Esophagus muscularis mucosa (tissue), 4 donors: ENCODE measurements at regions not wholly inside any gene's neighbourhood (a gene's known extent, or its start where the extent isn't known, plus 50 kb on each side); places are given as distances from the start of the nearest gene placed in this dataset.

Experiments used
- DNase-seq: peaks from one replicate; pipeline ENCODE4 v3.0.0-alpha.2; 2017; ENCODE audit errors: extremely low spot score
- H3K27ac ChIP-seq, 4 donors: fragments of 200-600 bp; sonication (generic); replicated peaks in 1 of 4; 1 replicate in 3 of 4; 2 replicates in 1 of 4; pipeline ENCODE4 v1.5.1; 2016 to 2019; ENCODE audit warnings: mild to moderate bottlenecking in 1 of 4
- H3K27me3 ChIP-seq, 4 donors: fragments of 200-600 bp; sonication (generic); one replicate each; pipeline versions ENCODE4 v1.5.1 to v1.6.0; 2016 to 2019
- H3K36me3 ChIP-seq, 4 donors: fragments of 200-600 bp; sonication (generic); one replicate each; pipeline ENCODE4 v1.5.1; 2016 to 2019
- H3K4me1 ChIP-seq, 4 donors: fragments of 200-600 bp; sonication (generic); one replicate each; pipeline ENCODE4 v1.5.1; 2016 to 2019
- H3K4me3 ChIP-seq, 4 donors: fragments of 200-600 bp; sonication (generic); 1 replicate in 2 of 4; 2 replicates in 2 of 4; pipeline ENCODE4 v1.5.1; 2016 to 2019; ENCODE audit warnings: mild to moderate bottlenecking in 4 of 4, moderate library complexity in 1 of 4
- H3K9me3 ChIP-seq, 4 donors: fragments of 200-600 bp; sonication (generic); 1 replicate in 3 of 4; 2 replicates in 1 of 4; pipeline ENCODE4 v1.5.1; 2016 to 2019
- CTCF ChIP-seq, 3 experiments: fragments of 200-600 bp in 2 of 3; fragments of 450-650 bp in 1 of 3; sonication (generic) in 2 of 3; IDR thresholded peaks; one replicate each; pipeline ENCODE4 v1.5.1; 2017 to 2019; ENCODE audit warnings: antibody characterized with exemption in 3 of 3, mild to moderate bottlenecking in 2 of 3, moderate library complexity in 1 of 3
- EP300 ChIP-seq: sonication (generic); formaldehyde crosslinking; IDR thresholded peaks from one replicate; pipeline ENCODE4 v1.6.1; 2017; ENCODE audit warnings: antibody characterized with exemption
- POLR2A ChIP-seq: fragments of 450-650 bp; IDR thresholded peaks from one replicate; pipeline ENCODE4 v1.6.1; 2017; ENCODE audit warnings: antibody characterized with exemption, moderate library complexity, mild to moderate bottlenecking, low read depth
- POLR2AphosphoS5 ChIP-seq, 2 donors: sonication (generic); formaldehyde crosslinking; IDR thresholded peaks; one replicate each; pipeline ENCODE4 v1.6.1; 2017; ENCODE audit warnings: antibody characterized with exemption in 2 of 2
- WGBS: methylation state at CpG from one replicate; pipeline ENCODE4 v1.1.5; 2018; 5-methylcytosine and 5-hydroxymethylcytosine counted together
- intact Hi-C: fragments of 100-400 bp; cut with DNase I; formaldehyde crosslinking; loops from one replicate; pipeline ENCODE4 v1.15.1; 2023

GRCh38 chr18:40056079-40056692 is 1898.8 kb upstream of the PIK3C3 start:
- no peak for TF ChIP-seq POLR2AphosphoS5 (IDR thresholded peaks at IDR 0.05)
- no peak for TF ChIP-seq POLR2A
- no peak for TF ChIP-seq EP300
- TF ChIP-seq CTCF (IDR thresholded peaks at IDR 0.05) = no peak
- WGBS = 46% methylated on average over 2 of the region's 2 CpGs
- intact Hi-C loops = no loop called here
- Histone ChIP-seq H3K27me3 (no peaks in the 10 kb centered on the region), H3K36me3 (no peaks in the 10 kb centered on the region), H3K9me3 (no peaks in the 10 kb centered on the region), H3K4me1 (peaks cover 0 to 8% (median 7%) of the 10 kb centered on the region in 4 donors), H3K4me3 (no peak overlapping the region), H3K27ac (no peak overlapping the region)
- no peak for DNase-seq

GRCh38 chr18:40055262-40055661 is 1899.8 kb upstream of the PIK3C3 start:
- no peak for DNase-seq
- H3K4me3 ChIP-seq = no peak overlapping the region
- WGBS = 74% methylated on average over 5 of the region's 5 CpGs
- peaks cover 0 to 8% (median 7%) of the 10 kb centered on the region in 4 donors for H3K4me1 ChIP-seq
- H3K36me3 ChIP-seq = no peaks in the 10 kb centered on the region
- H3K27me3 ChIP-seq = no peaks in the 10 kb centered on the region
- H3K9me3 ChIP-seq = no peaks in the 10 kb centered on the region
- TF ChIP-seq POLR2A (no peak), POLR2AphosphoS5 (IDR thresholded peaks at IDR 0.05) (no peak), EP300 (no peak)
- intact Hi-C loops = no loop called here
- H3K27ac ChIP-seq = no peak overlapping the region

DNA sequence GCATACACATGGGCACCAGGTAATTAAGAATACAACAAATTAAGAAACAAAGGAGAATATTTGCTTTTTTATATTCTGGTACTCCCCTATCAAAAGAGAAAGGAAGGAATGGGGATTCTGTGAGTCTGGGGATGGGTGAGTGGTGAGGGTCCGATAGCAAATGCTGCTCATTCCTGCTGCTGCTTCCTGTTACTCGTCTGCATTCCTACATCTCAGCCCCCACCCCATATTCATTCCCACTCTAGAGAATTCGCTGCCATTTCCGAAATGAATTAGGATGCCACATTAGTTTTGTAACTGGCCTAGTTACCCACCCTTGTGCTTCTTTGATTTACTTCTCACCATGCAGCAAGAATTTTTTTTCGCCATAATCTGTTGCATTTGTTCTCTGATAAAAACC is 1905.3 kb upstream of the PIK3C3 start:
- DNase-seq = no peak
- H3K27me3 ChIP-seq = no peaks in the 10 kb centered on the region
- TF ChIP-seq POLR2A = no peak
- no peak for TF ChIP-seq CTCF (IDR thresholded peaks at IDR 0.05)
- no peak for TF ChIP-seq EP300
- no peak for TF ChIP-seq POLR2AphosphoS5 (IDR thresholded peaks at IDR 0.05)
- H3K27ac ChIP-seq = no peak overlapping the region
- intact Hi-C loops = no loop called here
- H3K36me3 ChIP-seq = no peaks in the 10 kb centered on the region
- 76% methylated on average over 5 of the region's 5 CpGs for WGBS
- no peak overlapping the region for H3K4me3 ChIP-seq
- no peaks in the 10 kb centered on the region for H3K4me1 ChIP-seq
- no peaks in the 10 kb centered on the region for H3K9me3 ChIP-seq

DNA sequence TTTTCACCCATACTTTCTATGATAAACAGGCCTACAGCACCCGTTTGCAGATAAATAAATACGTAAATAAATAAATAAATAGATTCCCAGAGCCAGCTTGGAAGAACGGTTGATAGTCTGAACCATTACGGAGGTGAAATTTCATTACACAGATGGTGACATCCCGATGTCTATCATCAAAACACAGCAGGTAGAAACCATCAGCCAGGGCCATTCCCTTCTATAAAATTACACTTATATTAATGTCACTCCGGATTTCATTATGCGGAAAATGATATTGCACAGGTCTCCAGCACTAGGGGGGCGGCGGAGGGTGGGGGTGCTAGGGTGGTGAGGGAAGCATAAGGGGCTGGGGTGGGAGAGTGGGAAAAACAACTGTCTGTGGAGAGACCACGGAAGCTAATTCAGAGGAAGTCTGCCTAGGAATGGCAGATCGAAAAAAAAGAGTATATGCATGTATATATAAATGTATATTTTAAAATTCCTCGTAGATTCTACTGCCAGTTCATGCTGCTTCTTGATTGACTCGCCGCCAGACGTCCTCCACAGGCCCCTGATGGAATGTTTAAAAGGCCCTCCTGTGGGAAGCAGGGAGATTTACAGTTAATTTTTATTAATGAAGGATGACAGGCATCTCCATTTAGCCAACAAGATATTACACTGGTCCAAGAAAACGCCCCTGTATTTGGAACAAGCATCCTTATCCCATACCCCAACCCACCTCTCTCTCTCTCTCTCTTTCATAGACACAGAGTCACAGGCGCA is 1906.0 kb upstream of the PIK3C3 start:
- H3K4me3 ChIP-seq = no peak overlapping the region
- H3K27ac ChIP-seq = no peak overlapping the region
- no peaks in the 10 kb centered on the region for H3K4me1 ChIP-seq
- intact Hi-C loops = no loop called here
- no peaks in the 10 kb centered on the region for H3K9me3 ChIP-seq
- 77% methylated on average over 17 of the region's 17 CpGs for WGBS
- no peaks in the 10 kb centered on the region for H3K27me3 ChIP-seq
- TF ChIP-seq EP300 = no peak
- no peak for TF ChIP-seq CTCF (IDR thresholded peaks at IDR 0.05)
- TF ChIP-seq POLR2AphosphoS5 (IDR thresholded peaks at IDR 0.05) = no peak
- TF ChIP-seq POLR2A = no peak
- no peaks in the 10 kb centered on the region for H3K36me3 ChIP-seq
- no peak for DNase-seq

DNA sequence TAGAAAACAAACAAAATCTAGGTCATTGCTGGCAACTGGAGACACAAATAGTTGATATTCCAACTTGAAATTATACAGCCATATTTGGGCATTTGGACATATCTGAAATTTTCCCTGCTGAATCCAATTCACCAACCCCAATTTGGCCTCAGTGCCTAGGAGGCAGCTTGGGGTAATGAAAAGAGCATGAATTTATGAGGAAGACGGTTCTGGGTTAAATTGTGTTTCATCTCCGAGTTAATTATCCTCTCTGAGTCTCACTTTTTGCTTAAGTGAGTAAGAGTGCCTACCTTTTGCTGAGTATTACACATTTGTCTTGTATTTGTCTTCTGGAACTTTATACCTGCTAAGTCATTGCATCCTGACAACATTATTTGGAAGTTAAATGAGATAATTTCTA is 1906.8 kb upstream of the PIK3C3 start:
- 85% methylated on average over 2 of the region's 2 CpGs for WGBS
- intact Hi-C loops = no loop called here
- Histone ChIP-seq H3K27me3 (no peaks in the 10 kb centered on the region), H3K9me3 (no peaks in the 10 kb centered on the region), H3K27ac (no peak overlapping the region), H3K4me1 (no peaks in the 10 kb centered on the region), H3K36me3 (no peaks in the 10 kb centered on the region), H3K4me3 (no peak overlapping the region)
- TF ChIP-seq POLR2AphosphoS5 (IDR thresholded peaks at IDR 0.05) = no peak
- TF ChIP-seq EP300 = no peak
- no peak for TF ChIP-seq POLR2A
- no peak for TF ChIP-seq CTCF (IDR thresholded peaks at IDR 0.05)
- no peak for DNase-seq
